H1 (cell line): ENCODE measurements at regions not wholly inside any gene's neighbourhood (a gene's known extent, or its start where the extent isn't known, plus 50 kb on each side); places are given as distances from the start of the nearest gene placed in this dataset.

Experiments used
- GABPA ChIP-seq: IDR thresholded peaks from 2 replicates; pipeline ENCODE4 v1.6.1; 2011; ENCODE audit warnings: mild to moderate bottlenecking, low read length, moderate library complexity, borderline replicate concordance; ENCODE audit not compliant: insufficient read depth
- NANOG ChIP-seq: IDR thresholded peaks from 2 replicates; pipeline ENCODE4 v1.6.1; 2011; ENCODE audit warnings: low read length, low read depth, mild to moderate bottlenecking, inconsistent platforms; ENCODE audit not compliant: insufficient read depth, poor library complexity, severe bottlenecking
- SP2 ChIP-seq: IDR thresholded peaks from 2 replicates; pipeline ENCODE4 v1.6.1; 2012; ENCODE audit warnings: mild to moderate bottlenecking, low read length, inconsistent platforms

GRCh38 chr20:48015141-48015910 lies 230.0 kb upstream of the SULF2 start (continued):
- TF ChIP-seq NANOG: no peak
- no peak for TF ChIP-seq GABPA
- no peak for TF ChIP-seq SP2
